Stimulated activated CD8-positive, alpha-beta memory T cell treated with anti-CD3 and anti-CD28 coated beads, Interleukin-15, amount 100 ng/mL, for 48 hours (primary cell): ENCODE measurements at regions not wholly inside any gene's neighbourhood (a gene's known extent, or its start where the extent isn't known, plus 50 kb on each side); places are given as distances from the start of the nearest gene placed in this dataset.

Source experiments
- DNase-seq, 2 donors: peaks; one replicate each; pipeline ENCODE4 v3.0.0-alpha.2; 2020; ENCODE audit warnings: low read depth in 2 of 2

- DNase-seq, result no peak
Observed at GRCh38 chr11:134515081-134515960, 103.3 kb upstream of the B3GAT1 start.

- DNase-seq, result no peak
Observed at GRCh38 chr11:134514354-134514951, 102.4 kb upstream of the B3GAT1 start.

GRCh38 chr11:134513585-134514120 lies 101.6 kb upstream of the B3GAT1 start:
- no peak for DNase-seq

- no peak for DNase-seq
Observed at GRCh38 chr11:134512571-134513538, 100.8 kb upstream of the B3GAT1 start.

- no peak for DNase-seq
Observed at GRCh38 chr11:134512061-134512460, 100.0 kb upstream of the B3GAT1 start.

GRCh38 chr11:134511255-134511654 lies 99.2 kb upstream of the B3GAT1 start:
- DNase-seq, result no peak

GRCh38 chr11:134510233-134511040 lies 98.4 kb upstream of the B3GAT1 start:
- no peak for DNase-seq

GRCh38 chr11:134509381-134510232 lies 97.6 kb upstream of the B3GAT1 start:
- no peak for DNase-seq

GRCh38 chr11:134508219-134508990 lies 96.4 kb upstream of the B3GAT1 start:
- no peak for DNase-seq

- no peak for DNase-seq
Observed at GRCh38 chr11:134506046-134506445, 94.0 kb upstream of the B3GAT1 start.

GRCh38 chr11:134505125-134505524 lies 93.1 kb upstream of the B3GAT1 start:
- DNase-seq, result no peak

- no peak for DNase-seq
Observed at GRCh38 chr11:134504146-134504905, 92.3 kb upstream of the B3GAT1 start.

- DNase-seq, result no peak
Observed at GRCh38 chr11:134503596-134503995, 91.6 kb upstream of the B3GAT1 start.

- DNase-seq, result no peak
Observed at GRCh38 chr11:134503100-134503499, 91.1 kb upstream of the B3GAT1 start.

GRCh38 chr11:134502153-134502550 lies 90.1 kb upstream of the B3GAT1 start:
- DNase-seq, result no peak

- DNase-seq, result no peak
Observed at GRCh38 chr11:134501406-134502152, 89.5 kb upstream of the B3GAT1 start.

GRCh38 chr11:134500621-134501020 lies 88.6 kb upstream of the B3GAT1 start:
- DNase-seq, result no peak

GRCh38 chr11:134499990-134500389 lies 87.9 kb upstream of the B3GAT1 start:
- DNase-seq, result no peak
